PC-9 (cell line): ENCODE measurements at regions not wholly inside any gene's neighbourhood (a gene's known extent, or its start where the extent isn't known, plus 50 kb on each side); places are given as distances from the start of the nearest gene placed in this dataset.

Source experiments
- BruUV-seq: library from RNA; stranded (reverse); fragments of 400-500 nt; replicated peaks from 2 replicates; lab custom pipeline; 2021; lab: Mats Ljungman, UMichigan
- CTCF ChIA-PET: fragments of 300-600 bp; sonication (Branson Sonifier 250); formaldehyde crosslinking; loops from one replicate; lab custom pipeline; 2022; ENCODE audit warnings: antibody characterized with exemption; lab: Charles Lee
- POLR2A ChIA-PET: fragments of 300-600 bp; sonication (Branson Sonifier 250); formaldehyde crosslinking; loops from one replicate; lab custom pipeline; 2022; ENCODE audit warnings: antibody characterized with exemption; ENCODE audit not compliant: unreplicated experiment; lab: Charles Lee
- DNase-seq, 2 experiments: peaks; one replicate each; pipeline versions ENCODE4 v3.0.0 to v3.0.0-alpha.2; 2015 to 2022; ENCODE audit warnings: mixed read lengths in 1 of 2
- H2AFZ ChIP-seq: fragments of 200-600 bp; sonication (generic); 2 replicates; pipeline ENCODE4 v1.8.1; 2017; ENCODE audit warnings: antibody characterized with exemption
- H3F3A ChIP-seq: fragments of 200-600 bp; sonication (generic); 2 replicates; pipeline ENCODE4 v1.8.1; 2017; ENCODE audit warnings: antibody characterized with exemption, mild to moderate bottlenecking, low read depth; ENCODE audit not compliant: insufficient read depth
- H3K27ac ChIP-seq: fragments of 200-600 bp; sonication (generic); 2 replicates; pipeline ENCODE4 v1.6.1; 2016; ENCODE audit warnings: mixed run types
- H3K27me3 ChIP-seq: fragments of 200-600 bp; sonication (generic); 2 replicates; pipeline ENCODE4 v1.6.1; 2016; ENCODE audit warnings: low read depth, mixed run types; ENCODE audit not compliant: insufficient read depth
- H3K36me3 ChIP-seq: fragments of 200-600 bp; sonication (generic); 2 replicates; pipeline ENCODE4 v1.6.1; 2016; ENCODE audit warnings: low read depth, mixed run types
- H3K4me1 ChIP-seq: fragments of 200-600 bp; sonication (generic); replicated peaks from 2 replicates; pipeline ENCODE4 v1.6.1; 2016; ENCODE audit warnings: mixed run types; ENCODE audit not compliant: insufficient read depth
- H3K4me2 ChIP-seq: fragments of 200-600 bp; sonication (generic); 2 replicates; pipeline ENCODE4 v1.6.1; 2017; ENCODE audit warnings: mixed run types
- H3K4me3 ChIP-seq: fragments of 200-600 bp; sonication (generic); 2 replicates; pipeline ENCODE4 v1.6.1; 2016; ENCODE audit warnings: mixed run types
- H3K79me2 ChIP-seq: fragments of 200-600 bp; sonication (generic); 2 replicates; pipeline ENCODE4 v1.6.1; 2017; ENCODE audit warnings: low read depth, mixed run types
- H3K9me2 ChIP-seq: fragments of 200-600 bp; sonication (generic); 2 replicates; pipeline ENCODE4 v1.8.1; 2017; ENCODE audit warnings: mild to moderate bottlenecking; ENCODE audit not compliant: insufficient read depth
- H3K9me3 ChIP-seq: fragments of 200-600 bp; sonication (generic); 2 replicates; pipeline ENCODE4 v1.8.1; 2016; ENCODE audit warnings: low read depth; ENCODE audit not compliant: insufficient read depth
- H4K20me1 ChIP-seq: fragments of 200-600 bp; sonication (generic); 2 replicates; pipeline ENCODE4 v1.8.1; 2017; ENCODE audit not compliant: insufficient read depth
- CTCF ChIP-seq: fragments of 200-600 bp; sonication (generic); conservative IDR thresholded peaks from 2 replicates; pipeline ENCODE4 v1.6.1; 2017; ENCODE audit warnings: mixed run types, antibody characterized with exemption, mild to moderate bottlenecking, moderate library complexity
- EZH2 ChIP-seq: fragments of 200-600 bp; sonication (generic); IDR thresholded peaks from 2 replicates; pipeline ENCODE4 v1.8.0; 2017; ENCODE audit warnings: antibody characterized with exemption, low read depth
- intact Hi-C: fragments of 100-400 bp; cut with micrococcal nuclease; formaldehyde crosslinking; loops from one replicate; pipeline ENCODE4 v1.10.0; 2022; ENCODE audit not compliant: unreplicated experiment

GRCh38 chr2:56088411-56088810 lies 95.4 kb upstream of the CCDC85A start:
- CTCF ChIA-PET = no interaction called here
- no TSS peak for BruUV-seq
- POLR2A ChIA-PET = no interaction called here

GRCh38 chr2:56089931-56090330 lies 93.9 kb upstream of the CCDC85A start:
- intact Hi-C loops = no loop called here
- no peaks in the 10 kb centered on the region for H3K9me2 ChIP-seq
- H2AFZ ChIP-seq = no peak overlapping the region
- H3K36me3 ChIP-seq = no peaks in the 10 kb centered on the region
- H3K4me3 ChIP-seq = no peak overlapping the region
- H3K79me2 ChIP-seq = no peaks in the 10 kb centered on the region
- H3K4me2 ChIP-seq = no peak overlapping the region
- no peak overlapping the region for H3K27ac ChIP-seq
- peaks cover 31% of the 10 kb centered on the region for H3K27me3 ChIP-seq
- DNase-seq = no peak
- no peaks in the 10 kb centered on the region for H3K4me1 ChIP-seq
- no peak for TF ChIP-seq EZH2
- ChIA-PET POLR2A (no interaction called here), CTCF (no interaction called here)
- H4K20me1 ChIP-seq = no peaks in the 10 kb centered on the region
- BruUV-seq = no TSS peak
- no peaks in the 10 kb centered on the region for H3K9me3 ChIP-seq
- H3F3A ChIP-seq = no peaks in the 10 kb centered on the region

More at GRCh38 chr2:56088411-56088810, 95.4 kb upstream of the CCDC85A start:
- H3K9me2 ChIP-seq = no peaks in the 10 kb centered on the region
- no peak overlapping the region for H2AFZ ChIP-seq
- no peaks in the 10 kb centered on the region for H3F3A ChIP-seq
- H3K27me3 ChIP-seq = peaks cover 19% of the 10 kb centered on the region
- H3K27ac ChIP-seq = no peak overlapping the region
- no peak overlapping the region for H3K4me2 ChIP-seq
- no peak for DNase-seq
- H3K9me3 ChIP-seq = no peaks in the 10 kb centered on the region
- no peaks in the 10 kb centered on the region for H3K36me3 ChIP-seq
- H3K79me2 ChIP-seq = no peaks in the 10 kb centered on the region
- intact Hi-C loops = no loop called here
- no peaks in the 10 kb centered on the region for H4K20me1 ChIP-seq
- H3K4me1 ChIP-seq = no peaks in the 10 kb centered on the region
- TF ChIP-seq CTCF (no peak), EZH2 (no peak)
- no peak overlapping the region for H3K4me3 ChIP-seq

GRCh38 chr2:56099963-56100362 lies 83.8 kb upstream of the CCDC85A start:
- Histone ChIP-seq H3K9me2 (no peaks in the 10 kb centered on the region), H3K36me3 (no peaks in the 10 kb centered on the region), H3K4me1 (no peaks in the 10 kb centered on the region), H3K4me3 (no peak overlapping the region), H2AFZ (no peak overlapping the region), H3K27ac (no peak overlapping the region), H3K79me2 (no peaks in the 10 kb centered on the region), H4K20me1 (no peaks in the 10 kb centered on the region), H3K27me3 (peaks cover 11% of the 10 kb centered on the region), H3F3A (no peaks in the 10 kb centered on the region), H3K4me2 (no peak overlapping the region), H3K9me3 (no peaks in the 10 kb centered on the region)
- TF ChIP-seq EZH2 (no peak), CTCF (no peak)
- ChIA-PET CTCF (no interaction called here), POLR2A (no interaction called here)
- DNase-seq = no peak
- BruUV-seq = no TSS peak
- intact Hi-C loops = no loop called here

GRCh38 chr2:56100791-56101312 lies 82.9 kb upstream of the CCDC85A start:
- ChIA-PET CTCF (no interaction called here), POLR2A (no interaction called here)
- Histone ChIP-seq H4K20me1 (no peaks in the 10 kb centered on the region), H3K9me2 (no peaks in the 10 kb centered on the region), H2AFZ (no peak overlapping the region), H3K79me2 (no peaks in the 10 kb centered on the region), H3K4me1 (no peaks in the 10 kb centered on the region), H3F3A (no peaks in the 10 kb centered on the region), H3K36me3 (no peaks in the 10 kb centered on the region), H3K27ac (no peak overlapping the region), H3K9me3 (no peaks in the 10 kb centered on the region), H3K4me2 (no peak overlapping the region), H3K4me3 (no peak overlapping the region), H3K27me3 (peaks cover 7% of the 10 kb centered on the region)
- TF ChIP-seq CTCF (no peak), EZH2 (no peak)
- intact Hi-C loops = no loop called here
- no peak for DNase-seq
- BruUV-seq = no TSS peak
